K562 (cell line): ENCODE measurements at regions not wholly inside any gene's neighbourhood (a gene's known extent, or its start where the extent isn't known, plus 50 kb on each side); places are given as distances from the start of the nearest gene placed in this dataset.

Experiments used
- ATAC-seq: fragments of 200-7000 bp; cut with Tn5 transposase; 3 replicates; pipeline ENCODE4 v1.9.1; 2020; ENCODE audit warnings: moderate library complexity
- BruUV-seq: library from RNA; stranded (reverse); fragments of 400-500 nt; replicated peaks from 2 replicates; lab custom pipeline; 2021; lab: Mats Ljungman, UMichigan
- CTCF ChIA-PET: fragments of 300-600 bp; formaldehyde crosslinking; extraction: SDS; loops from one replicate; lab custom pipeline; 2021; ENCODE audit warnings: low intra/inter-chr PET ratio; lab: Yijun Ruan, JAX
- POLR2A ChIA-PET: fragments of 300-600, 350-650 bp; sonication (Branson Sonifier 250); formaldehyde crosslinking; extraction: SDS; loops from one replicate; lab custom pipeline; 2021; ENCODE audit warnings: antibody characterized with exemption, inconsistent platforms; lab: Yijun Ruan, JAX
- DNase-seq, 4 experiments: peaks; one replicate each; pipeline versions ENCODE4 v3.0.0 to v3.0.0-alpha.2; 2011 to 2018; ENCODE audit warnings: low spot score in 3 of 4, mixed read lengths in 3 of 4; ENCODE audit errors: extremely low read depth in 1 of 4
- FAIRE-seq: peaks from 2 replicates; lab custom pipeline; 2011; peaks lifted over from hg19 to GRCh38; lab: Jason Lieb, UNC
- H2AFZ ChIP-seq: 2 replicates; pipeline ENCODE4 v1.6.0; 2011; ENCODE audit warnings: low read depth, low read length, control low read depth, inconsistent platforms
- H3K27ac ChIP-seq: fragments of 200-600 bp; 3 replicates; pipeline ENCODE4 v1.8.0; 2011; ENCODE audit warnings: low read depth, mild to moderate bottlenecking, control low read depth, inconsistent platforms, low read length, moderate library complexity, mixed read lengths; ENCODE audit errors: extremely low read depth
- H3K27me3 ChIP-seq, 2 experiments: fragments of 300-600 bp in 1 of 2; 2 replicates in 1 of 2; 3 replicates in 1 of 2; pipeline versions ENCODE4 v1.6.0 to v1.8.0; 2011; ENCODE audit warnings: inconsistent platforms in 2 of 2, low read length in 2 of 2, mild to moderate bottlenecking in 1 of 2, mixed read lengths in 1 of 2, moderate library complexity in 1 of 2; ENCODE audit not compliant: control insufficient read depth in 2 of 2, insufficient read depth in 2 of 2
- H3K36me3 ChIP-seq: fragments of 300-600 bp; 3 replicates; pipeline ENCODE4 v1.8.0; 2011; ENCODE audit warnings: mild to moderate bottlenecking, low read length, inconsistent platforms; ENCODE audit not compliant: control insufficient read depth, insufficient read depth
- H3K4me1 ChIP-seq, 2 experiments: fragments of 200-600 bp in 1 of 2; replicated peaks in 1 of 2; 2 replicates in 1 of 2; 3 replicates in 1 of 2; pipeline versions ENCODE4 v1.5.1 to v1.8.0; 2011; ENCODE audit warnings: inconsistent platforms in 2 of 2, low read length in 2 of 2, mild to moderate bottlenecking in 1 of 2, mixed read lengths in 1 of 2, moderate library complexity in 1 of 2; ENCODE audit not compliant: control insufficient read depth in 2 of 2, insufficient read depth in 2 of 2
- H3K4me2 ChIP-seq: 2 replicates; pipeline ENCODE4 v1.6.1; 2011; ENCODE audit warnings: low read length, control low read depth, inconsistent platforms, mixed read lengths; ENCODE audit not compliant: insufficient read depth
- H3K4me3 ChIP-seq: fragments of 200-600 bp; sonication (generic), shearing (Covaris generic); 2 replicates; pipeline ENCODE4 v1.5.1; 2016; ENCODE audit warnings: control low read depth, inconsistent platforms
- H3K79me2 ChIP-seq: fragments of 200-600 bp; 3 replicates; pipeline ENCODE4 v1.8.0; 2011; ENCODE audit warnings: low read length, inconsistent platforms; ENCODE audit not compliant: control insufficient read depth, insufficient read depth
- H3K9ac ChIP-seq, 2 experiments: 2 replicates each; pipeline versions ENCODE4 v1.6.0 to v1.6.1; 2011; ENCODE audit warnings: low read depth in 2 of 2, low read length in 2 of 2, control low read depth in 1 of 2, inconsistent platforms in 1 of 2, mild to moderate bottlenecking in 1 of 2, mixed read lengths in 1 of 2; ENCODE audit not compliant: insufficient read depth in 1 of 2
- H3K9me1 ChIP-seq: one replicate; pipeline ENCODE4 v1.6.0; 2011; ENCODE audit warnings: inconsistent platforms, mild to moderate bottlenecking, low read length, moderate library complexity; ENCODE audit not compliant: control insufficient read depth, insufficient read depth
- H3K9me3 ChIP-seq: replicated peaks from 2 replicates; pipeline ENCODE4 v1.5.1; 2011; ENCODE audit warnings: low read depth, low read length, inconsistent platforms; ENCODE audit not compliant: control insufficient read depth, insufficient read depth
- H4K20me1 ChIP-seq: replicated peaks from 2 replicates; pipeline ENCODE4 v1.6.1; 2011; ENCODE audit warnings: low read length, inconsistent platforms, mixed read lengths; ENCODE audit not compliant: control insufficient read depth, insufficient read depth
- COPS2 ChIP-seq: fragments of 450-650 bp; conservative IDR thresholded peaks from 2 replicates; pipeline ENCODE4 v1.6.1; 2016; ENCODE audit warnings: mild to moderate bottlenecking, moderate library complexity
- GATAD2A ChIP-seq: fragments of 450-650 bp; IDR thresholded peaks from 2 replicates; pipeline ENCODE4 v1.6.1; 2017
- HIVEP1 ChIP-seq: fragments of 250-450 bp; sonication (Bioruptor Pico); IDR thresholded peaks from 2 replicates; pipeline ENCODE4 v1.4.0; 2020; ENCODE audit warnings: mild to moderate bottlenecking
- MBD2 ChIP-seq: sonication (generic); IDR thresholded peaks from 2 replicates; pipeline ENCODE4 v1.6.1; 2016; ENCODE audit warnings: low read depth, borderline replicate concordance
- MCM3 ChIP-seq: fragments of 450-650 bp; IDR thresholded peaks from 2 replicates; pipeline ENCODE4 v1.6.1; 2016
- MEIS2 ChIP-seq: fragments of 450-650 bp; IDR thresholded peaks from 2 replicates; pipeline ENCODE4 v1.6.1; 2014; ENCODE audit warnings: mild to moderate bottlenecking; ENCODE audit not compliant: partially characterized antibody
- NFRKB ChIP-seq: fragments of 450-650 bp; IDR thresholded peaks from 2 replicates; pipeline ENCODE4 v1.6.1; 2016; ENCODE audit warnings: low read depth
- PHB2 ChIP-seq: fragments of 450-650 bp; IDR thresholded peaks from 2 replicates; pipeline ENCODE4 v1.6.1; 2017; ENCODE audit warnings: low read depth
- PHF21A ChIP-seq: fragments of 450-650 bp; IDR thresholded peaks from 2 replicates; pipeline ENCODE4 v1.6.1; 2017; ENCODE audit warnings: low read depth, borderline replicate concordance
- RAD51 ChIP-seq: fragments of 450-650 bp; IDR thresholded peaks from 2 replicates; pipeline ENCODE4 v1.7.1; 2016; ENCODE audit warnings: low read depth, mild to moderate bottlenecking, borderline replicate concordance
- SIRT6 ChIP-seq: IDR thresholded peaks from one replicate; pipeline ENCODE4 v1.6.1; 2012; ENCODE audit warnings: low read depth, mild to moderate bottlenecking, control low read depth, inconsistent platforms, low read length, moderate library complexity
- SMARCA5 ChIP-seq: fragments of 450-650 bp; IDR thresholded peaks from 2 replicates; pipeline ENCODE4 v1.6.1; 2016
- SMARCC2 ChIP-seq: fragments of 450-650 bp; IDR thresholded peaks from 2 replicates; pipeline ENCODE4 v1.6.1; 2017; ENCODE audit warnings: antibody characterized with exemption, moderate library complexity, mild to moderate bottlenecking, low read depth
- ZNF134 ChIP-seq: fragments of 250-450 bp; sonication (Bioruptor Pico); conservative IDR thresholded peaks from 2 replicates; pipeline ENCODE4 v1.4.0; 2020
- ZNF184 ChIP-seq: sonication (generic); formaldehyde crosslinking; IDR thresholded peaks from 2 replicates; pipeline ENCODE4 v1.5.0; 2020; ENCODE audit warnings: missing genetic modification reagents
- ZNF212 ChIP-seq: fragments of 450-650 bp; formaldehyde crosslinking; IDR thresholded peaks from 2 replicates; pipeline ENCODE4 v1.4.0; 2020; ENCODE audit warnings: mild to moderate bottlenecking
- ZNF561 ChIP-seq: fragments of 450-650 bp; formaldehyde crosslinking; conservative IDR thresholded peaks from 2 replicates; pipeline ENCODE4 v1.4.0; 2020; ENCODE audit warnings: mild to moderate bottlenecking, moderate library complexity
- ZNF589 ChIP-seq: fragments of 200-800 bp; sonication (Bioruptor generic); IDR thresholded peaks from 2 replicates; pipeline ENCODE4 v1.6.1; 2016; ENCODE audit warnings: low read depth, missing genetic modification characterization, missing compliant biosample characterization
- ZNF740 ChIP-seq, 3 experiments: fragments of 200-800 bp in 1 of 3; sonication (Bioruptor generic) in 1 of 3; sonication (generic) in 1 of 3; formaldehyde crosslinking in 1 of 3; IDR thresholded peaks; 2 replicates each; pipeline versions ENCODE4 v1.6.1 to v1.8.0; 2016 to 2022; ENCODE audit warnings: mild to moderate bottlenecking in 2 of 3, missing compliant biosample characterization in 2 of 3, missing genetic modification characterization in 2 of 3, missing genetic modification reagents in 1 of 3
- WGBS: fragments of 100-300 bp; shearing (Covaris generic); methylation state at CpG from one replicate; pipeline ENCODE4 v1.1.6; 2016; ENCODE audit warnings: low coverage, mixed read lengths; ENCODE audit not compliant: insufficient coverage; ENCODE audit errors: missing lambda C conversion rate; 5-methylcytosine and 5-hydroxymethylcytosine counted together
- in situ Hi-C: fragments of 300-500 bp; cut with MboI; formaldehyde crosslinking; loops from 4 replicates; pipeline ENCODE4 v1.15.0; 2018; ENCODE audit warnings: inconsistent platforms, mixed read lengths
- intact Hi-C: fragments of 100-400 bp; cut with micrococcal nuclease; formaldehyde crosslinking; loops from 2 replicates; pipeline ENCODE4 v1.14.2; 2022

- TF ChIP-seq ZNF134 (CRISPR knock-in tag) (no peak), MEIS2 (no peak), ZNF589 (CRISPR knock-in tag) (no peak), SIRT6 (no peak), COPS2 (no peak), MCM3 (no peak), PHB2 (no peak), ZNF561 (CRISPR knock-in tag) (no peak), ZNF740 (CRISPR knock-in tag; IDR thresholded peaks at IDR 0.05) (no peak), ZNF740 (tag; IDR thresholded peaks at IDR 0.05) (no peak), ZNF212 (CRISPR knock-in tag) (no peak), NFRKB (no peak), HIVEP1 (CRISPR knock-in tag) (no peak), PHF21A (no peak), RAD51 (no peak), SMARCA5 (no peak), GATAD2A (no peak), SMARCC2 (no peak), MBD2 (no peak), ZNF184 (no peak)
- Histone ChIP-seq H3K27me3 (peaks cover 0 to 8% of the 10 kb centered on the region in 2 experiments; a peak in 3 of 5 replicates), H3K9ac (no peak overlapping the region), H3K79me2 (no peaks in the 10 kb centered on the region), H3K27ac (no peak overlapping the region), H3K4me3 (no peak overlapping the region), H4K20me1 (no peaks in the 10 kb centered on the region), H2AFZ (no peak overlapping the region), H3K4me2 (no peak overlapping the region), H3K4me1 (no peaks in the 10 kb centered on the region), H3K36me3 (no peaks in the 10 kb centered on the region), H3K9me1 (no peaks in the 10 kb centered on the region), H3K9me3 (no peaks in the 10 kb centered on the region)
- 2% methylated on average over 15 of the region's 15 CpGs for WGBS
- ChIA-PET POLR2A (interaction anchor here (0.5 to 0.8 kb wide), 2 partner anchors 154 to 527 kb away, joined by 3 read pairs; no protein-coding TSS in a partner anchor), CTCF (interaction anchor here (0.7 to 5.1 kb wide), 4 partner anchors 19 to 154 kb away, joined by 3 to 54 read pairs (median 3); no protein-coding TSS in a partner anchor)
- FAIRE-seq (no peak), DNase-seq (no peak), ATAC-seq (no peak)
- intact Hi-C loops = loop anchor here (5.0 to 10.0 kb wide), 3 partner anchors 185 to 585 kb away; no protein-coding TSS in a partner anchor
- BruUV-seq = no TSS peak
- in situ Hi-C loops = loop anchor here (10.0 to 25.0 kb wide), 3 partner anchors 158 to 595 kb away; partner anchors contain the start of gene TAS2R40
These were observed 119.5 kb upstream of the PRSS1 start for GRCh38 chr7:142629588-142630260.
